IMR-90 (cell line): ENCODE measurements at regions not wholly inside any gene's neighbourhood (a gene's known extent, or its start where the extent isn't known, plus 50 kb on each side); places are given as distances from the start of the nearest gene placed in this dataset.

Source experiments
- CHD1 ChIP-seq: IDR thresholded peaks from 2 replicates; pipeline ENCODE4 v1.6.1; 2012; ENCODE audit warnings: low read depth, low read length, improper control_type of control experiment
- MAFK ChIP-seq: IDR thresholded peaks from 2 replicates; pipeline ENCODE4 v1.6.1; 2012; ENCODE audit warnings: low read depth, low read length, improper control_type of control experiment
- NFE2L2 ChIP-seq: fragments of 150-350 bp; IDR thresholded peaks from 2 replicates; pipeline ENCODE4 v1.6.1; 2016; ENCODE audit warnings: low read depth, mild to moderate bottlenecking, low read length
- POLR2A ChIP-seq: IDR thresholded peaks from 2 replicates; pipeline ENCODE4 v1.6.1; 2012; ENCODE audit warnings: mild to moderate bottlenecking, low read depth, low read length
- RAD21 ChIP-seq: IDR thresholded peaks from 2 replicates; pipeline ENCODE4 v1.6.1; 2012; ENCODE audit warnings: low read length, improper control_type of control experiment
- RFX5 ChIP-seq: IDR thresholded peaks from 2 replicates; pipeline ENCODE4 v1.8.0; 2012; ENCODE audit warnings: low read depth, mild to moderate bottlenecking, low read length, moderate library complexity
- TF ChIP-seq, protein P1 (sequence below): fragments of 150-350 bp; IDR thresholded peaks from 2 replicates; pipeline ENCODE4 v1.6.1; 2017; ENCODE audit warnings: mild to moderate bottlenecking, antibody characterized with exemption, low read length, low read depth
- TF ChIP-seq, protein P2 (sequence below): conservative IDR thresholded peaks from 2 replicates; pipeline ENCODE4 v1.5.1; 2012; ENCODE audit warnings: mild to moderate bottlenecking, low read depth, low read length, improper control_type of control experiment
- TF ChIP-seq, protein P3 (sequence below): fragments of 150-350 bp; IDR thresholded peaks from 2 replicates; pipeline ENCODE4 v1.6.1; 2016; ENCODE audit warnings: low read depth, mild to moderate bottlenecking, low read length, moderate library complexity, borderline replicate concordance

DNA sequence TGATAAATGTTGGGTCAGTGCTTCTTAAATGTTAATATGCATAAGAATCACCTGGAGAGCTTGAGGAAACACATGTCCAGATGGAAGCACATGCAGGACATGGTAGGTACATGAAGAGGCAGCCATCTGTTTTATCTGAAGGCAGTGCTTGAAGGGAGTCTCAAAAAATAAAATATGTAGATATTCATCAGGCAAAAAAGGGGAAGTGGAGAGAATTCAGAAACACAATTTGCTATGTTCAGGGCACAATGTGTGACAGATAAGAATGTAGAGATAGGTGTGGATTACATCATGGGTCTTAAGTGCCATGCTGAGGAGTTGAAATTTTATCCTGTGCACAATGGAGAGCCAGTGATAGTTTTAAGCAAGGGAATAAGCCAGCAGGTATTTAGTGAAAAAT is 59.6 kb upstream of the CASK start:
- TF ChIP-seq, protein P1, sequence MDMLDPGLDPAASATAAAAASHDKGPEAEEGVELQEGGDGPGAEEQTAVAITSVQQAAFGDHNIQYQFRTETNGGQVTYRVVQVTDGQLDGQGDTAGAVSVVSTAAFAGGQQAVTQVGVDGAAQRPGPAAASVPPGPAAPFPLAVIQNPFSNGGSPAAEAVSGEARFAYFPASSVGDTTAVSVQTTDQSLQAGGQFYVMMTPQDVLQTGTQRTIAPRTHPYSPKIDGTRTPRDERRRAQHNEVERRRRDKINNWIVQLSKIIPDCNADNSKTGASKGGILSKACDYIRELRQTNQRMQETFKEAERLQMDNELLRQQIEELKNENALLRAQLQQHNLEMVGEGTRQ: no peak
- TF ChIP-seq POLR2A (no peak), RAD21 (no peak), MAFK (no peak), NFE2L2 (no peak), RFX5 (no peak), CHD1 (no peak)
- TF ChIP-seq, protein P2, sequence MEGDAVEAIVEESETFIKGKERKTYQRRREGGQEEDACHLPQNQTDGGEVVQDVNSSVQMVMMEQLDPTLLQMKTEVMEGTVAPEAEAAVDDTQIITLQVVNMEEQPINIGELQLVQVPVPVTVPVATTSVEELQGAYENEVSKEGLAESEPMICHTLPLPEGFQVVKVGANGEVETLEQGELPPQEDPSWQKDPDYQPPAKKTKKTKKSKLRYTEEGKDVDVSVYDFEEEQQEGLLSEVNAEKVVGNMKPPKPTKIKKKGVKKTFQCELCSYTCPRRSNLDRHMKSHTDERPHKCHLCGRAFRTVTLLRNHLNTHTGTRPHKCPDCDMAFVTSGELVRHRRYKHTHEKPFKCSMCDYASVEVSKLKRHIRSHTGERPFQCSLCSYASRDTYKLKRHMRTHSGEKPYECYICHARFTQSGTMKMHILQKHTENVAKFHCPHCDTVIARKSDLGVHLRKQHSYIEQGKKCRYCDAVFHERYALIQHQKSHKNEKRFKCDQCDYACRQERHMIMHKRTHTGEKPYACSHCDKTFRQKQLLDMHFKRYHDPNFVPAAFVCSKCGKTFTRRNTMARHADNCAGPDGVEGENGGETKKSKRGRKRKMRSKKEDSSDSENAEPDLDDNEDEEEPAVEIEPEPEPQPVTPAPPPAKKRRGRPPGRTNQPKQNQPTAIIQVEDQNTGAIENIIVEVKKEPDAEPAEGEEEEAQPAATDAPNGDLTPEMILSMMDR: no peak
- TF ChIP-seq, protein P3, sequence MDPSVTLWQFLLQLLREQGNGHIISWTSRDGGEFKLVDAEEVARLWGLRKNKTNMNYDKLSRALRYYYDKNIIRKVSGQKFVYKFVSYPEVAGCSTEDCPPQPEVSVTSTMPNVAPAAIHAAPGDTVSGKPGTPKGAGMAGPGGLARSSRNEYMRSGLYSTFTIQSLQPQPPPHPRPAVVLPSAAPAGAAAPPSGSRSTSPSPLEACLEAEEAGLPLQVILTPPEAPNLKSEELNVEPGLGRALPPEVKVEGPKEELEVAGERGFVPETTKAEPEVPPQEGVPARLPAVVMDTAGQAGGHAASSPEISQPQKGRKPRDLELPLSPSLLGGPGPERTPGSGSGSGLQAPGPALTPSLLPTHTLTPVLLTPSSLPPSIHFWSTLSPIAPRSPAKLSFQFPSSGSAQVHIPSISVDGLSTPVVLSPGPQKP: no peak
